Activated CD8-positive, alpha-beta memory T cell treated with anti-CD3 and anti-CD28 coated beads, Interleukin-2, amount 10 ng/mL, durations not matched to agents 7 days and 5 days (primary cell): ENCODE measurements at regions not wholly inside any gene's neighbourhood (a gene's known extent, or its start where the extent isn't known, plus 50 kb on each side); places are given as distances from the start of the nearest gene placed in this dataset.
"Not testable (repeated sequence)": the region's sequence is repeated elsewhere in the genome, so short reads cannot be mapped to it uniquely, and the experiment has no call there.

Source experiments
- ATAC-seq: fragments of 150-1000 bp; cut with Tn5 transposase; one replicate; pipeline ENCODE4 v1.10.0; 2021; ENCODE audit warnings: moderate library complexity
- CTCF ChIA-PET: fragments of 350-600 bp; sonication (Branson Sonifier 250); formaldehyde crosslinking; loops from one replicate; lab custom pipeline; 2021; ENCODE audit warnings: antibody characterized with exemption; lab: Charles Lee
- DNase-seq: peaks from one replicate; pipeline ENCODE4 v3.0.0-alpha.2; 2020
- H3K27ac Mint-ChIP-seq: one replicate; pipeline ENCODE4 v1.8.0; 2021; ENCODE audit warnings: mild to moderate bottlenecking, mixed read lengths
- H3K27me3 Mint-ChIP-seq: one replicate; pipeline ENCODE4 v1.8.0; 2021; ENCODE audit warnings: mixed read lengths
- H3K36me3 Mint-ChIP-seq: one replicate; pipeline ENCODE4 v1.8.0; 2021; ENCODE audit warnings: mild to moderate bottlenecking, mixed read lengths
- H3K4me1 Mint-ChIP-seq: one replicate; pipeline ENCODE4 v1.8.0; 2021; ENCODE audit warnings: mixed read lengths
- H3K4me3 Mint-ChIP-seq: one replicate; pipeline ENCODE4 v1.8.0; 2021; ENCODE audit warnings: mild to moderate bottlenecking, moderate library complexity, mixed read lengths
- H3K9me3 Mint-ChIP-seq: one replicate; pipeline ENCODE4 v1.8.0; 2022; ENCODE audit warnings: low read depth, mixed read lengths

- CTCF ChIA-PET = no interaction called here
- Mint-ChIP-seq H3K9me3 (peaks cover 2% of the 10 kb centered on the region), H3K4me3 (no peak overlapping the region), H3K27me3 (no peaks in the 10 kb centered on the region), H3K27ac (no peak overlapping the region), H3K4me1 (peaks cover 3% of the 10 kb centered on the region), H3K36me3 (no peaks in the 10 kb centered on the region)
- DNase-seq (no peak), ATAC-seq (no peak)
These were observed 673.4 kb downstream of the QKI start for GRCh38 chr6:164087870-164088269.

- DNase-seq (no peak), ATAC-seq (no peak)
- Mint-ChIP-seq H3K4me3 (no peak overlapping the region), H3K4me1 (peaks cover 3% of the 10 kb centered on the region), H3K27ac (no peak overlapping the region), H3K27me3 (no peaks in the 10 kb centered on the region), H3K36me3 (no peaks in the 10 kb centered on the region), H3K9me3 (no peaks in the 10 kb centered on the region)
- CTCF ChIA-PET = no interaction called here
These were observed 672.7 kb downstream of the QKI start for GRCh38 chr6:164087211-164087610.

DNA sequence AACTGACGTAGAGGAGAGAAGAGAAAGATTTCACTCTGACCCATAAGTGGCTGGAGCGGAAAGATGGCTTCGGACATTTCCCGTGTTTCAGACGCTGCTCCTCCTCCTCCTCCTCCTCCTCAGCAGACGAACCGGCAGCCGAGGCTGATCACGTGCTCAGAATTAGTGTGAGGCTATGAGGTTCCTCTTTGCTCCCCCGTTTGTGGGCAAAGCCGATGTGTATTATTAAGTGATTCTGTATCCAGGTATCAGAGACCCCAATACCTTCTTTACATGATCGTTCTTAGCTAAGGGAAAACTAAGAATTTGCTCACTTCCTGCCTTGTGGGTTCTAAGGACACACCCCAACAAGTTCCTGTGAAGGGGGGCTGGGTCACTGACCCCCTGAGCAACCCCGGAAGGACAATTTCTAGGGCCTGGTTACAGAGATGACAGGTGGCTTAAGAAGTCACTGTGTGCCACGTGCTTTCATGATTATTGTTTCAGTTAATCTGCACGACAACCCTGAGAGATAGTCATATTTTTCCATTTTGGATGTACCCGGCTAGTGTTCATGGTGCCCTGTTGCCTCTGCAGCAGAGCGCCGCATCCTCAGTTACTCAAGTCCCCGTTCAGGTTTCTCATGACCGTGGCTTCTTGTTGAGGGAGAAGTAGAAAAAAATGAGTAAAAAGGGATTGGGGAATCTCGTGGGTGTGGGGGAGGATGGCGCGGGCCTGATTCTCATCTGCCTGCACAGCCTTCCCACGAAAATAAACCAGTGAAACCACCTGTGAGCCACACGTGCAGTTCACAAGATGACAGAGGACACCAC, 671.8 kb downstream of the QKI start:
- Mint-ChIP-seq H3K4me1 (peaks cover 3% of the 10 kb centered on the region), H3K27me3 (no peaks in the 10 kb centered on the region), H3K4me3 (no peak overlapping the region), H3K9me3 (no peaks in the 10 kb centered on the region), H3K36me3 (no peaks in the 10 kb centered on the region), H3K27ac (no peak overlapping the region)
- CTCF ChIA-PET = no interaction called here
- DNase-seq = no peak
- no peak for ATAC-seq

GRCh38 chr6:164085091-164086075, 670.9 kb downstream of the QKI start:
- no peak overlapping the region for H3K4me3 Mint-ChIP-seq
- peaks cover 3% of the 10 kb centered on the region for H3K4me1 Mint-ChIP-seq
- H3K27me3 Mint-ChIP-seq = no peaks in the 10 kb centered on the region
- ATAC-seq (no peak), DNase-seq (no peak)
- H3K36me3 Mint-ChIP-seq = no peaks in the 10 kb centered on the region
- CTCF ChIA-PET = no interaction called here
- no peaks in the 10 kb centered on the region for H3K9me3 Mint-ChIP-seq
- H3K27ac Mint-ChIP-seq = no peak overlapping the region

DNA sequence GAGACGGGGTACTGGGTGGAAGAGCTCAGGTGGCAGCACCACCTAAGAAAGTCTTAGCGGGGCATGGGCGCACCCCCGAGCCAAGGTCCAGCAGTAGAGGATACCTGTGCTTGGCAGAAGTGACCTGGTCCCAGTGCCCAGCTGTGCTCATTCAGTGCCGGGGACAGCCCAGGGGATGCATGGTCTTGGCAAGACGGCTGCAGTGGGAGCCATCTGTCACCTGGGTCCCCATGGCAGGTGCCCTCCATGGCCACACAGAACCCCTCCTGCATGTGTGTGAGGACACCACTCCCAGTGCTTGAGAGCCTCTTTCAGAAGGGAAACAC, 664.7 kb downstream of the QKI start:
- ATAC-seq (no peak), DNase-seq (no peak)
- no peaks in the 10 kb centered on the region for H3K36me3 Mint-ChIP-seq
- H3K27ac Mint-ChIP-seq = no peak overlapping the region
- H3K4me3 Mint-ChIP-seq = no peak overlapping the region
- CTCF ChIA-PET = no interaction called here
- H3K9me3 Mint-ChIP-seq = no peaks in the 10 kb centered on the region
- H3K27me3 Mint-ChIP-seq = no peaks in the 10 kb centered on the region
- no peaks in the 10 kb centered on the region for H3K4me1 Mint-ChIP-seq

GRCh38 chr6:164078532-164079274, 664.2 kb downstream of the QKI start:
- Mint-ChIP-seq H3K27ac (no peak overlapping the region), H3K9me3 (no peaks in the 10 kb centered on the region), H3K27me3 (no peaks in the 10 kb centered on the region), H3K4me1 (no peaks in the 10 kb centered on the region), H3K36me3 (no peaks in the 10 kb centered on the region), H3K4me3 (no peak overlapping the region)
- CTCF ChIA-PET = no interaction called here
- ATAC-seq = no peak
- no peak for DNase-seq

- H3K27me3 Mint-ChIP-seq, H3K4me3 Mint-ChIP-seq, H3K4me1 Mint-ChIP-seq, H3K36me3 Mint-ChIP-seq, H3K27ac Mint-ChIP-seq, ATAC-seq, DNase-seq, CTCF ChIA-PET, H3K9me3 Mint-ChIP-seq: not testable (repeated sequence)
These were observed 662.5 kb downstream of the QKI start for GRCh38 chr6:164076818-164077532.

GRCh38 chr6:164075981-164076615, 661.6 kb downstream of the QKI start:
- DNase-seq = no peak
- no peak overlapping the region for H3K27ac Mint-ChIP-seq
- H3K9me3 Mint-ChIP-seq = peaks cover 4% of the 10 kb centered on the region
- no peaks in the 10 kb centered on the region for H3K36me3 Mint-ChIP-seq
- ATAC-seq = no peak
- no peaks in the 10 kb centered on the region for H3K4me1 Mint-ChIP-seq
- H3K27me3 Mint-ChIP-seq = no peaks in the 10 kb centered on the region
- CTCF ChIA-PET = no interaction called here
- H3K4me3 Mint-ChIP-seq = no peak overlapping the region

- Mint-ChIP-seq H3K9me3 (peaks cover 4% of the 10 kb centered on the region), H3K4me1 (no peaks in the 10 kb centered on the region), H3K36me3 (no peaks in the 10 kb centered on the region), H3K27me3 (no peaks in the 10 kb centered on the region), H3K4me3 (no peak overlapping the region), H3K27ac (no peak overlapping the region)
- CTCF ChIA-PET = no interaction called here
- ATAC-seq (no peak), DNase-seq (no peak)
These were observed 657.7 kb downstream of the QKI start for GRCh38 chr6:164072240-164072666.

- no peaks in the 10 kb centered on the region for H3K36me3 Mint-ChIP-seq
These were observed 655.0 kb downstream of the QKI start for GRCh38 chr6:164069350-164069990.

GRCh38 chr6:164068527-164068926, 654.0 kb downstream of the QKI start:
- Mint-ChIP-seq H3K4me3 (no peak overlapping the region), H3K27ac (no peak overlapping the region), H3K9me3 (peaks cover 4% of the 10 kb centered on the region), H3K27me3 (no peaks in the 10 kb centered on the region), H3K36me3 (no peaks in the 10 kb centered on the region), H3K4me1 (no peaks in the 10 kb centered on the region)
- CTCF ChIA-PET = no interaction called here
- no peak for DNase-seq
- ATAC-seq = no peak

More at GRCh38 chr6:164069350-164069990, 655.0 kb downstream of the QKI start:
- Mint-ChIP-seq H3K9me3 (peaks cover 4% of the 10 kb centered on the region), H3K27ac (no peak overlapping the region), H3K4me1 (no peaks in the 10 kb centered on the region), H3K4me3 (no peak overlapping the region), H3K27me3 (no peaks in the 10 kb centered on the region)
- ATAC-seq (no peak), DNase-seq (no peak)
- CTCF ChIA-PET = no interaction called here

DNA sequence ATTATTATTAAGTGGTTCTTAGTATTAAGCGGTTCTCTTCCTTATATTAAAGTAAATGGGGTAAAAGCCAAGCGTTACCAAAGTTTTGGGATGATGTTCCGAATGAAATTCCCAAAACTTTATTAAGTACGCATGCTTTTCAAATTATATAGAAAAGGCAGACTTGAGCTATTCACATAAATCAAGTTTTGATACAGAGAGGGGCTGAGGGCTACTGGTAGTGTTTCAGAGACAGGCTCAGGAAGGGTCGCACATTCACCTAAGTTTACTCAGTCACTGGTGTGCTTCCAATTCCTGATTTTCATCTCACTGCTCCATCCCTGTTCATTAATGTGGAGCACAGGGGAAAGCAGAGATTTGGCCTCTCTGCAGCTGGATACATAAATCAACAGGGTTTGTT, 652.2 kb downstream of the QKI start:
- CTCF ChIA-PET = no interaction called here
- no peaks in the 10 kb centered on the region for H3K27me3 Mint-ChIP-seq
- H3K36me3 Mint-ChIP-seq = no peaks in the 10 kb centered on the region
- no peaks in the 10 kb centered on the region for H3K4me1 Mint-ChIP-seq
- no peak overlapping the region for H3K4me3 Mint-ChIP-seq
- no peak for DNase-seq
- no peak overlapping the region for H3K27ac Mint-ChIP-seq
- no peak for ATAC-seq
- H3K9me3 Mint-ChIP-seq = no peaks in the 10 kb centered on the region
